ENCODE measurements at regions not wholly inside any gene's neighbourhood (a gene's known extent, or its start where the extent isn't known, plus 50 kb on each side); places are given as distances from the start of the nearest gene placed in this dataset.
"Not testable (repeated sequence)": the region's sequence is repeated elsewhere in the genome, so short reads cannot be mapped to it uniquely, and the experiment has no call there.

GRCh38 chr2:2727876-2728511 lies 396.9 kb upstream of the MYT1L start:
- Histone ChIP-seq H3K27ac (ENCODE audit: low read length) (no peak overlapping the region), H3K4me1 (ENCODE audit: control insufficient read depth, insufficient read depth, low read length) (no peaks in the 10 kb centered on the region)
- H3K27ac Mint-ChIP-seq = no peak overlapping the region

GRCh38 chr2:2726163-2726562 lies 395.1 kb upstream of the MYT1L start:
- DNase-seq (no peak), ATAC-seq (no peak)
- H3K9me3 Mint-ChIP-seq = no peaks in the 10 kb centered on the region
- H3K4me3 Mint-ChIP-seq = no peak overlapping the region
- Histone ChIP-seq H3K27ac (ENCODE audit: low read length) (no peak overlapping the region), H3K36me3 (ENCODE audit: control insufficient read depth, insufficient read depth, low read length) (no peaks in the 10 kb centered on the region), H3K9me3 (ENCODE audit: control insufficient read depth, insufficient read depth, low read length) (no peaks in the 10 kb centered on the region), H3K27me3 (ENCODE audit: control insufficient read depth, insufficient read depth, low read length) (no peaks in the 10 kb centered on the region), H3K4me3 (ENCODE audit: low read length) (no peak overlapping the region), H3K4me1 (ENCODE audit: control insufficient read depth, insufficient read depth, low read length) (no peaks in the 10 kb centered on the region)
- H3K4me1 Mint-ChIP-seq = no peaks in the 10 kb centered on the region
- H3K27me3 Mint-ChIP-seq (ENCODE audit: low read depth in 2 of 2) = peaks cover 0 to 4% of the 10 kb centered on the region in 2 donors
- intact Hi-C loops (cut with micrococcal nuclease) = no loop called here
- no peak for TF ChIP-seq CTCF (IDR thresholded peaks at IDR 0.05)
- H3K27ac Mint-ChIP-seq = no peak overlapping the region
- no peaks in the 10 kb centered on the region for H3K36me3 Mint-ChIP-seq
- 88% methylated on average over 11 of the region's 11 CpGs for WGBS (ENCODE audit: insufficient coverage)

More at GRCh38 chr2:2727876-2728511, 396.9 kb upstream of the MYT1L start:
- no peak for TF ChIP-seq CTCF (IDR thresholded peaks at IDR 0.05)
- Histone ChIP-seq H3K9me3 (ENCODE audit: control insufficient read depth, insufficient read depth, low read length) (no peaks in the 10 kb centered on the region), H3K4me3 (ENCODE audit: low read length) (no peak overlapping the region), H3K36me3 (ENCODE audit: control insufficient read depth, insufficient read depth, low read length) (no peaks in the 10 kb centered on the region), H3K27me3 (ENCODE audit: control insufficient read depth, insufficient read depth, low read length) (no peaks in the 10 kb centered on the region)
- ATAC-seq (no peak), DNase-seq (no peak)
- no peaks in the 10 kb centered on the region for H3K4me1 Mint-ChIP-seq
- H3K9me3 Mint-ChIP-seq = no peaks in the 10 kb centered on the region
- H3K27me3 Mint-ChIP-seq (ENCODE audit: low read depth in 2 of 2) = peaks cover 0 to 4% of the 10 kb centered on the region in 2 donors
- no peaks in the 10 kb centered on the region for H3K36me3 Mint-ChIP-seq
- H3K4me3 Mint-ChIP-seq = no peak overlapping the region
- intact Hi-C loops (cut with micrococcal nuclease) = no loop called here
- 88% methylated on average over 18 of the region's 18 CpGs for WGBS (ENCODE audit: insufficient coverage)

DNA sequence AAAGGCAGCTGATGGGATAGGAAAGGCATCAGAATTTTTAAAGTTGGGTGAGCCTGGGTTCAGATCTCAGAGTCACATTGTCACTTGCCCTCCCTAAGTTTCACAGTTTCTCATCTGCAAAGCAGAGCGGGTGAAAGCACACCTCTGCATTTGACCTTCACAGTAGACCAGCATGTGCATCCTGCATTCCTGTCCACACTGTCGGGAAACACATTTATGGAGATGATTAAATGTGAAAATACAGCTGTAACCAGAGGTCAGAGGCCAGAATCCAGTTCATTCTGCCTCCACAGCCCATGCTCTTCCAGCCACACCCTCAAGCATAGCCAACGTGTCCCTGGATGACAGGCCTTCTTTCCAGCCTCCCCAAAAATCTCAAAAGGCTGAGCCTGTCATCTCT lies 392.0 kb upstream of the MYT1L start:
- TF ChIP-seq CTCF (IDR thresholded peaks at IDR 0.05) = no peak
- Mint-ChIP-seq H3K9me3 (no peaks in the 10 kb centered on the region), H3K4me3 (no peak overlapping the region), H3K36me3 (no peaks in the 10 kb centered on the region), H3K27ac (no peak overlapping the region), H3K4me1 (no peaks in the 10 kb centered on the region), H3K27me3 (ENCODE audit: low read depth in 2 of 2) (peaks cover 0 to 4% of the 10 kb centered on the region in 2 donors)
- H3K27me3 ChIP-seq (ENCODE audit: control insufficient read depth, insufficient read depth, low read length) = no peaks in the 10 kb centered on the region
- H3K27ac ChIP-seq (ENCODE audit: low read length) = no peak overlapping the region
- H3K4me3 ChIP-seq (ENCODE audit: low read length) = no peak overlapping the region
- no peaks in the 10 kb centered on the region for H3K36me3 ChIP-seq (ENCODE audit: control insufficient read depth, insufficient read depth, low read length)
- 86% methylated on average over 3 of the region's 3 CpGs for WGBS (ENCODE audit: insufficient coverage)
- DNase-seq (no peak), ATAC-seq (no peak)
- intact Hi-C loops (cut with micrococcal nuclease) = no loop called here
- no peaks in the 10 kb centered on the region for H3K9me3 ChIP-seq (ENCODE audit: control insufficient read depth, insufficient read depth, low read length)
- H3K4me1 ChIP-seq (ENCODE audit: control insufficient read depth, insufficient read depth, low read length) = no peaks in the 10 kb centered on the region

GRCh38 chr2:2721296-2721835 lies 390.3 kb upstream of the MYT1L start:
- H3K9me3 ChIP-seq (ENCODE audit: control insufficient read depth, insufficient read depth, low read length) = no peaks in the 10 kb centered on the region
- Mint-ChIP-seq H3K4me3 (no peak overlapping the region), H3K27ac (no peak overlapping the region), H3K27me3 (ENCODE audit: low read depth in 2 of 2) (no peaks in the 10 kb centered on the region), H3K9me3 (no peaks in the 10 kb centered on the region), H3K4me1 (no peaks in the 10 kb centered on the region), H3K36me3 (no peaks in the 10 kb centered on the region)
- H3K27ac ChIP-seq (ENCODE audit: low read length) = no peak overlapping the region
- no peak for ATAC-seq
- intact Hi-C loops (cut with micrococcal nuclease) = no loop called here
- H3K36me3 ChIP-seq (ENCODE audit: control insufficient read depth, insufficient read depth, low read length) = no peaks in the 10 kb centered on the region
- no peaks in the 10 kb centered on the region for H3K27me3 ChIP-seq (ENCODE audit: control insufficient read depth, insufficient read depth, low read length)
- DNase-seq = no peak
- no peak overlapping the region for H3K4me3 ChIP-seq (ENCODE audit: low read length)
- H3K4me1 ChIP-seq (ENCODE audit: control insufficient read depth, insufficient read depth, low read length) = no peaks in the 10 kb centered on the region
- 91% methylated on average over 23 of the region's 23 CpGs for WGBS (ENCODE audit: insufficient coverage)
- no peak for TF ChIP-seq CTCF (IDR thresholded peaks at IDR 0.05)

GRCh38 chr2:2720806-2721205 lies 389.7 kb upstream of the MYT1L start:
- H3K9me3 ChIP-seq (ENCODE audit: control insufficient read depth, insufficient read depth, low read length); H3K27ac Mint-ChIP-seq; H3K4me1 ChIP-seq (ENCODE audit: control insufficient read depth, insufficient read depth, low read length); H3K36me3 Mint-ChIP-seq; H3K4me3 ChIP-seq (ENCODE audit: low read length); H3K4me3 Mint-ChIP-seq; H3K27me3 Mint-ChIP-seq (ENCODE audit: low read depth in 2 of 2); ATAC-seq; intact Hi-C loops (cut with micrococcal nuclease); H3K27me3 ChIP-seq (ENCODE audit: control insufficient read depth, insufficient read depth, low read length); H3K27ac ChIP-seq (ENCODE audit: low read length); DNase-seq; H3K4me1 Mint-ChIP-seq; H3K36me3 ChIP-seq (ENCODE audit: control insufficient read depth, insufficient read depth, low read length); H3K9me3 Mint-ChIP-seq: not testable (repeated sequence)
- 87% methylated on average over 14 of the region's 14 CpGs for WGBS (ENCODE audit: insufficient coverage)
